ENCODE measurements at regions not wholly inside any gene's neighbourhood (a gene's known extent, or its start where the extent isn't known, plus 50 kb on each side); places are given as distances from the start of the nearest gene placed in this dataset.

DNA sequence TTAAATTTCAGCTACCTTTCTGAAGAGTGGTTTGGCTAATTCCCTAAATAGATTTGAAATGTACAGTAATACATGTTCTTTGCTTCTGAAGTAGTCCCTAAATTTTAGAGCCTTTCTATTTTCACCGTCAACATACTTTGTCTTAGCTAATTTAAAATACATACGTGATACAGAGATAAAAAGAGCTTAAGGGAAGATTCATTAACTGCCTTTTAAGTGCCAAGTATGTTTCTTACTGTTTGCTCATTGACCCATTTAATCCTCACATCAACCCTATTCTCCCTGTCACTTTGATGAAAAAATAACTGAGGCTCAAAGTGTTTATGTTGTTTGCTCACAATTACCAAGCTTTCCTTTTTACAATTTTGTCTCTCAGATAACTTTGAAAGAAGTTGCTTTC, 118.6 kb upstream of the CDH7 start:
- TF ChIP-seq, protein P1, sequence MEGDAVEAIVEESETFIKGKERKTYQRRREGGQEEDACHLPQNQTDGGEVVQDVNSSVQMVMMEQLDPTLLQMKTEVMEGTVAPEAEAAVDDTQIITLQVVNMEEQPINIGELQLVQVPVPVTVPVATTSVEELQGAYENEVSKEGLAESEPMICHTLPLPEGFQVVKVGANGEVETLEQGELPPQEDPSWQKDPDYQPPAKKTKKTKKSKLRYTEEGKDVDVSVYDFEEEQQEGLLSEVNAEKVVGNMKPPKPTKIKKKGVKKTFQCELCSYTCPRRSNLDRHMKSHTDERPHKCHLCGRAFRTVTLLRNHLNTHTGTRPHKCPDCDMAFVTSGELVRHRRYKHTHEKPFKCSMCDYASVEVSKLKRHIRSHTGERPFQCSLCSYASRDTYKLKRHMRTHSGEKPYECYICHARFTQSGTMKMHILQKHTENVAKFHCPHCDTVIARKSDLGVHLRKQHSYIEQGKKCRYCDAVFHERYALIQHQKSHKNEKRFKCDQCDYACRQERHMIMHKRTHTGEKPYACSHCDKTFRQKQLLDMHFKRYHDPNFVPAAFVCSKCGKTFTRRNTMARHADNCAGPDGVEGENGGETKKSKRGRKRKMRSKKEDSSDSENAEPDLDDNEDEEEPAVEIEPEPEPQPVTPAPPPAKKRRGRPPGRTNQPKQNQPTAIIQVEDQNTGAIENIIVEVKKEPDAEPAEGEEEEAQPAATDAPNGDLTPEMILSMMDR (IDR thresholded peaks at IDR 0.05) = no peak
- no peak for TF ChIP-seq POLR2A (IDR thresholded peaks at IDR 0.05)

All from Peyer's patch (tissue), 4 donors.